GM13976 (cell line): ENCODE measurements at regions not wholly inside any gene's neighbourhood (a gene's known extent, or its start where the extent isn't known, plus 50 kb on each side); places are given as distances from the start of the nearest gene placed in this dataset.
"Not testable (repeated sequence)": the region's sequence is repeated elsewhere in the genome, so short reads cannot be mapped to it uniquely, and the experiment has no call there.

Experiments
- DNase-seq: peaks from one replicate; pipeline ENCODE4 v3.0.0; 2012; ENCODE audit warnings: low spot score
- CTCF ChIP-seq: IDR thresholded peaks from 2 replicates; pipeline ENCODE4 v1.5.1; 2012; ENCODE audit warnings: borderline replicate concordance, mild to moderate bottlenecking; ENCODE audit not compliant: insufficient read depth; ENCODE audit errors: extremely low read depth, missing control alignments, control extremely low read depth
- in situ Hi-C: fragments of 300-500 bp; cut with MboI; formaldehyde crosslinking; loops from one replicate; pipeline ENCODE4 v1.12.0; 2022; ENCODE audit warnings: low sequenced_read_pairs, mixed read lengths, inconsistent platforms; ENCODE audit not compliant: unreplicated experiment

DNA sequence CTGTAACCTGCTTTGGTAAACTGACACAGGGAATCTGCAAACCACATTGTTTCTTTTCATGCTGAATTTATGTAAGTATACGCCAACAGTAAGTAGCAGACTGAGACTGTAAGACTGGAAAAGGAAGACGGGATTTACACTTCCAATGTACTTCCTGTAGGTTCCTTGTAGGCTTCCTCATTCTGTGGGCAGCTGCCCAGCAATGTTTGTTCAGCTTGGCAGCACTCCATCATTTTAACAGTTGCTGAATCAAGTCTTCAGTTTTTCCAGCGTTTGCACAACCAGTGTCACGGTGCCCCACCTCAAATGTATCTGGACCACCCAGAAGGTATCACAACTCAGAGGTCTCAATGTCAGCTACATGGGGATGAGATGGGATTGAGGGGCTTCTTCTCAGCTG lies 232.6 kb downstream of the PRDM9 start:
- TF ChIP-seq CTCF = no peak
- no peak for DNase-seq
- in situ Hi-C loops = no loop called here

DNA sequence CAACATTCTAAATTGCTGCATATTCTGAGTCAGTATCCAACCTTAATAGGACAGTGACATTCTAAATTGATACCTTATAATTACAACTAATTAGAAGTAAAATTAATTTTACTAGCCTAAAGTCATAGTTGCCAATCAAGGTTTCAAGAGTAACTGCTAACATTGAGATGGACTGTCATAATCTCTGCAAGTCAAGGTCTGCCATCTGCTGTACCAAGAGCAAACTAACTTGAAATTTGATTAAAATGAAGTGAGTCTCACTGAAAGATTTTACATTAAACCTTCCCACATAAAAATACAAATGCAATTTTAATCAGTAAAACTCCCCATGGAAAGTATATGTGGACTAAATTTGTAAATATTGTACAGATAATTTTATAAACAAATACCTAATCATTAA lies 235.3 kb downstream of the PRDM9 start:
- no peak for TF ChIP-seq CTCF
- DNase-seq = no peak
- in situ Hi-C loops = no loop called here

DNA sequence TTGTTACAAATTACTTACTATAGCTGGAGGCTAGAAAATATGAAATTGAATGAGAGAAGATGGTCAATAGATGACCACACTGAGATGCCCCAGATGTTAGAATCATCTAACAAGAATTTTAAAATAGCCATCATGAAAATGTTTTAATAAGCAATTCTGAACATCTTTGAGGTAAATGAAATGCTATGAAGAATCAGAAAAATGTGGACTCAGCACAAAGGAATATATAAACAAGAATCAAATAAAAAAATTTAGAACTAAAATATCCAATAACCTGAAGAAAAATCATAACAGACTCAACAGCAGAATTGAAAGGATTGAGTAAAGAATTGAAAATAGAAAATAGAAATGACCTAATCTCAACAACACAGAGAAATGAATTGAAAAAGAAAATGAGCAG lies 248.5 kb downstream of the PRDM9 start:
- in situ Hi-C loops = no loop called here
- no peak for TF ChIP-seq CTCF
- no peak for DNase-seq

DNA sequence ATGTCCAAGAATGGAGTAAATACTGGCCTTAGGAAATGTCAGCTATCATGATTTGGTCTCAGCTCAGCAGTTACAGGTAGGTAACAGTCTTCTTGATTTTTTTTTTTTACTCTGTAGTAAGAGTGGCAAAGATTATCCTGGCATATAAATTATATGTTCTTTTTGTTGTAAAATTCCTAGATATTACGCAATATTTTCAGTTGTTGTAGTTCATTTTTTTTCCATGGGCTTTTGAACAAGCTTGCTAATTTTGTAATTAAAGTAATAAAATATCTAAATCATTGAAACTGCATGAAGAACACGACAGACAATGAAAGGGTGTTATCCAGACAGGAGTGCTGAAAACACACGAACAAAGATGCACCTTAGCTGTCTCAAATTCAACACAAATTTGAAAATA lies 249.4 kb downstream of the PRDM9 start:
- in situ Hi-C loops = no loop called here
- no peak for TF ChIP-seq CTCF
- DNase-seq = no peak

- no peak for TF ChIP-seq CTCF
- DNase-seq = no peak
- in situ Hi-C loops = no loop called here
Observed at GRCh38 chr5:23763170-23763569, 255.8 kb downstream of the PRDM9 start.

DNA sequence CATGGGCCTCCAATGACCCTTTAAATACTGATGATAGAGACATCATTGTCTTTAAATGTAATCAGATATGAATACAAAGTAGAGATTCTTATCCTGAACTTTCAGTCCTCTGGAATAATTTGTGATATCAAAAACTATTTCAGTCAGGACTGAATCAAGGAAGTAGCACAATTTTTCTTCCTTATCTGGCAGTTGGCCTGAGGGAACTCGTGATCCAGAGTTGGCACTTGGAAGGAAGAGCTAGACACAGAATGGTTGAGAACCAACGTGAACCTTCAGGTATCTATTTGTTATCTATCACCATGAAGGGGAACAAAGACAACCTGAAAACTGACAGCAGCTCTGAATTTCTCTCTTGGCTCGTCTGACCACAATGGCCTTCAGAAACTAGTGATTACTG lies 269.3 kb downstream of the PRDM9 start:
- DNase-seq = no peak
- in situ Hi-C loops = no loop called here
- TF ChIP-seq CTCF = no peak

DNA sequence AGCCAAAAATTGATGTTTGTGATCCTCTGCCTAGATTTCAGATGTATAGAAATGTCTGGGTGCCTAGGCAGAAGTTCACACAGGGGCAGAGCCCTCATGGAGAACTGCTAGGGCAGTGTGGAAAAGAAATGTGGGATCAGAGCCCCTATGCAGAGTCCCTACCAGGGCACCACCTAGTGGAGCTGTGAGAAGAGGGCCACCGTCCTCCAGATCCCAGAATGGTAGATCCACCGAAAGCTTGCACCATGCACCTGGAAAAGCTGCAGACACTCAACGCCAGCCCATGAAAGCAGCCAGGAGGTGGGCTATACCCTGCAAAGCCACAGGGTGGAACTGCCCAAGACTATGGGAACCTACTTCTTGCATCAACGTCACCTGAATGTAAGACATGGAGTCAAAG lies 292.9 kb downstream of the PRDM9 start:
- in situ Hi-C loops, DNase-seq: not testable (repeated sequence)
